ENCODE measurements at regions not wholly inside any gene's neighbourhood (a gene's known extent, or its start where the extent isn't known, plus 50 kb on each side); places are given as distances from the start of the nearest gene placed in this dataset.
"Not testable (repeated sequence)": the region's sequence is repeated elsewhere in the genome, so short reads cannot be mapped to it uniquely, and the experiment has no call there.

DNA sequence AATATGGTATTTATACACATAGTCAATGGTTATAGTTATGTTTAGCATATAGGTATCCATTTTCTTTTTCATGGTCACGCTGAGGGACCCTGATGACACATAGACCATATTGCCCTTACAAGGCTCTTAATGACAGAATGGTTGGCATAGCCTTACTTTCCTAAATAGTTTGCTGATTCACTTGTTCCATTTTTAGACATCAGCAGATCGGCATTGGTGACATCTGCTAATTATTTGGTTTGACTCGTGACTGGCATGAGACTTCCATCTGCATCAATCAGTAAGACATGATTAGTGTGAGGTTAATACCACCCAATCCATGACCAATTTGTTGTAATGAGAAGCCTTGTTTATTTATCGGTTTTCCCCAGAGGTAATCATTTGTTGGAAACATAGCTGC is 309.7 kb downstream of the ALDH8A1 start:
- DNase-seq = no peak
- TF ChIP-seq, protein P1, sequence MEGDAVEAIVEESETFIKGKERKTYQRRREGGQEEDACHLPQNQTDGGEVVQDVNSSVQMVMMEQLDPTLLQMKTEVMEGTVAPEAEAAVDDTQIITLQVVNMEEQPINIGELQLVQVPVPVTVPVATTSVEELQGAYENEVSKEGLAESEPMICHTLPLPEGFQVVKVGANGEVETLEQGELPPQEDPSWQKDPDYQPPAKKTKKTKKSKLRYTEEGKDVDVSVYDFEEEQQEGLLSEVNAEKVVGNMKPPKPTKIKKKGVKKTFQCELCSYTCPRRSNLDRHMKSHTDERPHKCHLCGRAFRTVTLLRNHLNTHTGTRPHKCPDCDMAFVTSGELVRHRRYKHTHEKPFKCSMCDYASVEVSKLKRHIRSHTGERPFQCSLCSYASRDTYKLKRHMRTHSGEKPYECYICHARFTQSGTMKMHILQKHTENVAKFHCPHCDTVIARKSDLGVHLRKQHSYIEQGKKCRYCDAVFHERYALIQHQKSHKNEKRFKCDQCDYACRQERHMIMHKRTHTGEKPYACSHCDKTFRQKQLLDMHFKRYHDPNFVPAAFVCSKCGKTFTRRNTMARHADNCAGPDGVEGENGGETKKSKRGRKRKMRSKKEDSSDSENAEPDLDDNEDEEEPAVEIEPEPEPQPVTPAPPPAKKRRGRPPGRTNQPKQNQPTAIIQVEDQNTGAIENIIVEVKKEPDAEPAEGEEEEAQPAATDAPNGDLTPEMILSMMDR (IDR thresholded peaks at IDR 0.05; ENCODE audit: low read depth, low read length) = no peak
- H3K36me3 ChIP-seq = no peaks in the 10 kb centered on the region
- H3K9me3 ChIP-seq (ENCODE audit: severe bottlenecking) = no peaks in the 10 kb centered on the region
- H3K4me3 ChIP-seq (ENCODE audit: low read depth, low read length) = no peak overlapping the region
- H3K27ac ChIP-seq = no peak overlapping the region
- H3K27me3 ChIP-seq (ENCODE audit: insufficient read depth, low read depth, severe bottlenecking) = no peaks in the 10 kb centered on the region

DNA sequence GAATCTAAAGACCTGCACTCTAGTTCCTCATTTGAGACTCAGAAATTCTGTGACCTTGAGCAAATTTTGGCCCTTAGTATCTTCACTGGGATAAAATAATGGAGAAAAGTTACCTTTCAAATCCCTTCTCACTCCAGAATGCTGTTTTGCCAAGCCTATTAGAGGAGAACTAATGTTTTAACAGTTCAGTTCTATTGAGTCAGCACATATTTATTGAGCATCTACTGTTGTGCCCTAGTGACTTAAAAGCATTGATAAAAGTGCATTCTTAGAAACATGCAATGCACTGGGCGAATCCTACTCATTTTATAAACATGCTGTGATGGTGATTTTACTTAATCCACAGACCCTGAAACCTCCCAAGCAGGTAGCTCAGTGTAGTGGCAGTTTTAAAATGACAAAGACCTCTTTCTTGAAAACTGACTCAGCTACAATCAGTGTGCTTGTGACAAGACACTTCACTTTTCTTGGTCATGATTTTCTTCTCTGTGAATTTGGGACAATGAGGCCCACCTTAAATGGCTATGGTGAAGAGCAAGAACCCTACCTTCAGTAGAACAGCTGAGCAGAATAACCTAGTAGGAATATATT is 312.0 kb downstream of the ALDH8A1 start:
- H3K27ac ChIP-seq = no peak overlapping the region
- no peaks in the 10 kb centered on the region for H3K36me3 ChIP-seq
- TF ChIP-seq, protein P1 (IDR thresholded peaks at IDR 0.05; ENCODE audit: low read depth, low read length) = no peak
- no peaks in the 10 kb centered on the region for H3K27me3 ChIP-seq (ENCODE audit: insufficient read depth, low read depth, severe bottlenecking)
- DNase-seq = no peak
- H3K9me3 ChIP-seq (ENCODE audit: severe bottlenecking) = no peaks in the 10 kb centered on the region
- H3K4me3 ChIP-seq (ENCODE audit: low read depth, low read length) = no peak overlapping the region

DNA sequence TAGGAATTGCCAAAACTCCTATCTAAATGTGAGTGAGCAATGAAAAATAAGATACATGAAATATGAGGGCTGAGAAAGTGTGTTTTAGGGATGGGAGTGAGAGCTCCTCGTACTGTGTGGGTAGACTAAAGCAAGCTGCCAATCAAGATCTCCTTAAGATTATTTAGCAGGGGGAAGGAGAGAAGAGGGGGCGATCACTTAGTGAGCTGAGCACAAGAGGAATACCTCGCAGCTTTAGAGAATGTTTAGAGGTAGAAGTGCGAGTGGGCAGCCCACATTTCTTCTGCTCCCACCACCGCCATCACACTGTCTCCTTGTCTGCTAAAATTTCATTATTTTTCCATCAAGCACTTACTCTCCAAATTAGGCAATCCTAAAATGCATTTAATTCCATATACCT is 312.6 kb downstream of the ALDH8A1 start:
- no peak overlapping the region for H3K27ac ChIP-seq
- TF ChIP-seq, protein P1 (IDR thresholded peaks at IDR 0.05; ENCODE audit: low read depth, low read length) = no peak

DNA sequence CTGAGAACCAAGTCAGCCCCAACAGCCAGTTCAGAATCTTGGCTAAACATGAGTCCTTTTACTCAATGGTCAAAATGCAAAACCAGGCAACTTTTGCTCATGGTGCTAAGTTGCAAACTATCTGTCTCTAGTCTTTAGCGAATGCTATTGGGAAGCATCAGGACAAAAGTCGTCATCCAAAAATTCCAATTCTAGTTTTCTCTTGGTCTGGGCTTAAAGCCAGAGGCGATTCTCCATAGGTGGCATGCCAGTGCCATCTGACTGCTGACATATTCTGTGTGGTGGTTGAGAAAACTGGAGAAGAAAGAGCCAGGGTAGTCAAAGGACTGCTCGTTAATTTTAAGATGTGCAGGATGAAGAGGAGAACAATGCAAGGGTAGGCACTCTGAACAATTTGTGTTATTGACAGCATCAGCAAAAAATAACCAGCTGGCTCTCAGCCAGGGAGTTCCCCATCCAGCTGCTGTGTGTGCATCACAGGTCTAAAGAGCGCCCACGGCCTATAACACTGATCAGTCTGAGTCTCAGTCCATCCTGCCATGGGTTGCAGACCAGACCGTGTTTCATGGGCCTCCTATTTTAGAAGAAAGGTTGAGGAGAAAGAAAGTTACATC is 313.6 kb downstream of the ALDH8A1 start:
- no peak overlapping the region for H3K27ac ChIP-seq
- DNase-seq = no peak
- TF ChIP-seq, protein P1 (IDR thresholded peaks at IDR 0.05; ENCODE audit: low read depth, low read length) = no peak
- H3K9me3 ChIP-seq (ENCODE audit: severe bottlenecking) = no peaks in the 10 kb centered on the region
- no peak overlapping the region for H3K4me3 ChIP-seq (ENCODE audit: low read depth, low read length)
- no peaks in the 10 kb centered on the region for H3K36me3 ChIP-seq
- H3K27me3 ChIP-seq (ENCODE audit: insufficient read depth, low read depth, severe bottlenecking) = no peaks in the 10 kb centered on the region

More for the DNA sequence above, 312.6 kb downstream of the ALDH8A1 start:
- H3K9me3 ChIP-seq (ENCODE audit: severe bottlenecking) = no peaks in the 10 kb centered on the region
- no peaks in the 10 kb centered on the region for H3K36me3 ChIP-seq
- DNase-seq = no peak
- H3K4me3 ChIP-seq (ENCODE audit: low read depth, low read length) = no peak overlapping the region
- no peaks in the 10 kb centered on the region for H3K27me3 ChIP-seq (ENCODE audit: insufficient read depth, low read depth, severe bottlenecking)

DNA sequence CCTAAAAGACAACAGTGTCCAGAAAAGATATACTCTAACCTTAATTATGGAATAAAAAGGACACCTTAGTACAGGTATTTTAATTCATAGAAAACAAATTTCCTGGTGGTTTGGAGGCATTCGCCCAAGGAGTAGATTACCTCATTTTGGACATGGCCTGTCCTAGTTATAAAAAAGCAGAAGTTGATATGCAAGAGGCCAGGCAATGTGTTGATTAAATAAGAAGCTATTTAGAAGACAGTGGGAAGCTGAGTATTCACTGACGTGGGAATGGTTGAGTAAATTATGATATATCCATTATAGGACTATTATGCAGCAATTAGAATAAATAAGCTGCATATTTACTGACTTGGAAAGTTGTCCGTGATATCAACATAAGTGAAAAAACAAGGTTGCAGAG is 314.9 kb downstream of the ALDH8A1 start:
- H3K4me3 ChIP-seq (ENCODE audit: low read depth, low read length) = no peak overlapping the region
- no peak for DNase-seq
- TF ChIP-seq, protein P1 (IDR thresholded peaks at IDR 0.05; ENCODE audit: low read depth, low read length) = no peak
- H3K27ac ChIP-seq = no peak overlapping the region
- H3K27me3 ChIP-seq (ENCODE audit: insufficient read depth, low read depth, severe bottlenecking) = no peaks in the 10 kb centered on the region
- H3K9me3 ChIP-seq (ENCODE audit: severe bottlenecking) = no peaks in the 10 kb centered on the region
- H3K36me3 ChIP-seq = no peaks in the 10 kb centered on the region

DNA sequence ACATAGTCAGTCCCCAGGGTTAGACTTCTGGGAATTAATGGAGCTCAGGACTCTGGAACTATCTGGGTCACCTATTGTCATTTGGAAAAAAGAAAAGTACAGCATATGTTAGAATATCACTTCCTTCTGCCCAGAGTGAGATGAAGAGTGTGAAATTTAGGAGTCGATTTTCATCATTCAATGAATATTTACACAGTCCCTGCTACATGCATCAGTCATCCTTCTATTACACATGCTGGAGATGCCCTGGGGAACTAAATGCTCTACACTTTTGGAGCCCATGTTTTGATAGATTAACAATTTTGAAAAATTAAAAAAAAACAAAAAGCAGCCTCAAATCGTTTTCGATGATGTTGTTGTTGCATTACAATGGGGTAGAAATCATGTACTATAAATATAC is 315.4 kb downstream of the ALDH8A1 start:
- TF ChIP-seq, protein P1 (IDR thresholded peaks at IDR 0.05; ENCODE audit: low read depth, low read length) = no peak
- Histone ChIP-seq H3K27ac (no peak overlapping the region), H3K4me3 (ENCODE audit: low read depth, low read length) (no peak overlapping the region), H3K27me3 (ENCODE audit: insufficient read depth, low read depth, severe bottlenecking) (no peaks in the 10 kb centered on the region), H3K9me3 (ENCODE audit: severe bottlenecking) (no peaks in the 10 kb centered on the region), H3K36me3 (no peaks in the 10 kb centered on the region)
- DNase-seq = no peak

DNA sequence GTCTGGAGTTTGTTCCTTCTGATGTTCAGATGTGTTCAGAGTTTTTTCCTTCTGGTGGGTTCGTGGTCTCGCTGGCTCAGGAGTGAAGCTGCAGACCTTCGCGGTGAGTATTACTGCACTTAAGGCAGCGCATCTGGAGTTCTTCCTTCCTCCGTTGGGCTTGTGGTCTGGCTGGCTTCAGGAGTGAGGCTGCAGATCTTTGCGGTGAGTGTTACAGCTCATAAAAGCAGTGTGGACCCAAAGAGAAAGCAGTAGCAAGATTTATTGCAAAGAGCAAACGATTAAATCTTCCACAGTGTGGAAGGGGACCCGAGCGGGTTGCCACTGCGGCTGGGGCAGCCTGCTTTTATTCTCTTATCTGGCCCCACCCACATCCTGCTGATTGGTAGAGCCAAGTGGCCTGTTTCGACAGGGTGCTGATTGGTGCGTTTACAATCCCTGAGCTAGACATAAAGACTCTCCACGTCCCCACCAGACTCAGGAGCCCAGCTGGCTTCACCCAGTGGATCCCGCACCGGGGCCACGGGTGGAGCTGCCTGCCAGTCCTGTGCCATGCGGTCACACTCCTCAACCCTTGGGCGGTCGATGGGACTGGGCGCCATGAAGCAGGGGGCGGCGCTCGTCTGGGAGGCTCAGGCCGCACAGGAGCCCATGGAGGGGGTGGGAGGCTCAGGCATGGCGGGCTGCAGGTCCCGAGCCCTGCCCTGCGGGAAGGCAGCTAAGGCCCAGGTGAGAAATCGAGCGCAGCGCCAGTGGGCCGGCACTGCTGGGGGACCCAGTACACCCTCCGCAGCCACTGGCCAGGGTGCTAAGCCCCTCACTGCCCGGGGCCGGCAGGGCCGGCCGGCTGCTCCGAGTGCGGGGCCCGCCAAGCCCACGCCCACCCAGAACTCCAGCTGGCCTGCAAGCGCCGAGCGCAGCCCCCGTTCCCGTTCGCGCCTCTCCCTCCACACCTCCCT is 315.3 kb upstream of the SGK1 start:
- H3K27me3 ChIP-seq (ENCODE audit: insufficient read depth, low read depth, severe bottlenecking); H3K9me3 ChIP-seq (ENCODE audit: severe bottlenecking); H3K36me3 ChIP-seq; DNase-seq; H3K27ac ChIP-seq; H3K4me3 ChIP-seq (ENCODE audit: low read depth, low read length): not testable (repeated sequence)

All from WERI-Rb-1 (cell line).